HG03066 (cell line): ENCODE measurements at regions not wholly inside any gene's neighbourhood (a gene's known extent, or its start where the extent isn't known, plus 50 kb on each side); places are given as distances from the start of the nearest gene placed in this dataset.

Source experiments
- ATAC-seq: cut with Tn5 transposase; IDR thresholded peaks from one replicate; pipeline ENCODE4 v1.9.1; 2021; ENCODE audit warnings: low read depth; ENCODE audit not compliant: unreplicated experiment

DNA sequence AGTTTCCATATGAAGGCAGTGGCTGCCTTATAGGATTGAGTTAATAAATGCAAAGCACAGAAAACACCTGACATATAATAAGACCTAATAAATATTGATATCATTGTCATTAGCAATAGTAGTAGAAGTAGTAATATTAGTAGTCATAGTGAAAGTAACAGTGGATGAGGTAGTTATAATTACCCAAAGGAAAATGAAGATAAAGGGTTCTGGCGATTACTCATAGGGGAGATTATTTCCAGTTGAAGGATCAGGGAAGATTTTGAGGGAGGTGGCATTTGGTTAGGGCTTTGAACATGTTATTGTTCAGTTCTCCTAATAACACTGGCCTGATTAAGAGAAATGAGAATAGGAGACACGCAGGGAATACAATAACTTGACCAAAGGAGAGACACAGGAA, 131.9 kb upstream of the GPRIN3 start:
- no peak for ATAC-seq

DNA sequence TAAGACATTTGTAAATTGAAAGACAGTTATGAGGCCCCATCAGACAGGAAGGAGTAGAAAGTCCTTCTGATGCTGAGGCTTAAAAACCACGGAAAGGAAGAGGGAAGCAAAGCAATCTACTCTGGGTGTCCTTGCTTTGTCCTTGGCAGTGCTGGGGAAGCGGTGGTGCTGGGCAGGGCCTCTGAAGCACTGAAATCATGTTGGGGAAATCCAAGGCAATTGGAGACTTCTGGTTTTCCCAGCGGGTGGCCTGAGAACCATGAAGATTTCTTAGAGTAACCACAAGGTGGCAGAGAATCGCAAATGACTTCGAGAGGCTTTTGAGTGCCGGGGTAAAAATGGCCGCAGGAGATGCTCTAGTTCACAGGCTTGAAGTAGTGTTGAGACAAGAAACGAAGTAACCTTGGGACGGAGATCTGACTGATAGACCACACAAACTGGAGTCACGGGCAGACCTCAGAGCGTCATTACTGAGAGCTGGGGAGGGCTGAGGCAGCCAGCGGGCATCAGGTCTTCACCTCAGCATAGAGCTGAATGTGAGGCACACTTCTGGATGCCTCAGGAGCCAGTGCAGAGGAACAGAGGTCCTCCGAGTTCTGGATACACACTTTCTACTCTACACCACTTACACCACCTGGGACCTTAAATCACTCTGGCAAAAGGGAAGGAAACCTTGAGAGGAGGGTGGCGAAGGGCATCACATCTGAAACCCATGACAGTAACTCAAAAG, 130.7 kb upstream of the GPRIN3 start:
- ATAC-seq: peak; percentile 53

DNA sequence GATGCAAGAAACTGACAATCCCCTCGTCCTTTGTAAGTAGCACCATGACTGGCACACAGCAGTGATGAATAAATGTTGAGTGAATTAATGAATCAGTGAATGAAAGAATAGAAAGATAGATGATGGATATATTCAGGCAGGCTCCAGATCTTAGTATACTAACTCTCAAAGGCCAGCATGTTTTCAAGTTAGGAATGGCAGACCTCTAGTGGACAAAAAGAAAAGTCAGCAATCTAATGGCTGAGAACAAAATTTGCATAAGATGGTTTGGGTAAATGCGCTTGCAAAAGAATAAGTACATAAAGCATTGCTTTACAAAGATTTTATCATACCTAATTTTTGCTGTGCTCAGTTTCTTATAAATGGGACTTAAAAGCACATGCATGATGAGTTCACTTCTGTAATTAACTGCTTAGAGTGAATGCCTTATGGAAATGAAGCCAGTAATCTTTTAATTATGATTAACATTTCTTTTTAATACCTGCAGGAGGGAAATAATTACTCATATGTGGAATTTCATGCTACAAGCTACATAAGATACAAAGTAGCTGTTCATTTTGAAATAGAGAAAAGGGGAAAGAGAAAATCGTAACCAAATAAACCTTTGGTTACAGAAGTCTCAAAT, 126.9 kb upstream of the GPRIN3 start:
- ATAC-seq: peak; percentile 71

DNA sequence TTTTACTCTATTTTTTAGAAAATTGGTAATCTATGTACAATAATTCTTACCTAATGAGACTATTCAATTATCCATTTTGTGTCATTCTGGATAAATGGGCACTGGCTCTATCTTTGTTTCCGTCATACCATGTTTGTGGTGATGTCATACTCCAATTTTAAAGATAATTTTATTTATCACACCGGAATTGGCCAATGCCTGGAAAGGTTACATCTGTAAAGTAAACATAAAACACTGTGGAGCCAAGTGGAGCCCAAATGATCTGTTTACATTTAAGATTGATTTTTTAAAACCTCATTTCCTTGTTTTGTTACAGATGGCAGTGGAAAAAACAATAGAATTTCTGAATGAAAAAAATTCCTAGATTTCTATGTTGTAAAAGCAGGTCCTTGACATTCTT, 120.2 kb upstream of the GPRIN3 start:
- no peak for ATAC-seq

DNA sequence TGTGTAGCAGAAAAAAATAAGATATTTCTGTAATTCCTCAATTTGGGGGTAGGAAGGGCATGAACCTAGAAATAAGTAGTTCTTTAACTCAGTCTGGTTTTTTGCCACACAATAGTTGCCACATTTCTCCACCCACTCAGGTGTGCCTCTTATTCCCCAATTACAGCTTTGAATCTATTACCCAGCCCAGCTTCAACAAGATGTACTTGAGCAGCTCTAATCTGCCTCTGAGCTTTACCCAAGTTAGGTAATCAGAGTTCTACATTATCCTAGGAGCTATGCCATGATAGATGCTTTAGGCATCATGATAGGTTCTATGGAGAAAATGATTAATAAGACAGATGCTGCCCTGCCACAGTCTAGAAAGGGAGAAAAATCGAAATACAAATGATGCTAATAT, 117.4 kb upstream of the GPRIN3 start:
- ATAC-seq: no peak

DNA sequence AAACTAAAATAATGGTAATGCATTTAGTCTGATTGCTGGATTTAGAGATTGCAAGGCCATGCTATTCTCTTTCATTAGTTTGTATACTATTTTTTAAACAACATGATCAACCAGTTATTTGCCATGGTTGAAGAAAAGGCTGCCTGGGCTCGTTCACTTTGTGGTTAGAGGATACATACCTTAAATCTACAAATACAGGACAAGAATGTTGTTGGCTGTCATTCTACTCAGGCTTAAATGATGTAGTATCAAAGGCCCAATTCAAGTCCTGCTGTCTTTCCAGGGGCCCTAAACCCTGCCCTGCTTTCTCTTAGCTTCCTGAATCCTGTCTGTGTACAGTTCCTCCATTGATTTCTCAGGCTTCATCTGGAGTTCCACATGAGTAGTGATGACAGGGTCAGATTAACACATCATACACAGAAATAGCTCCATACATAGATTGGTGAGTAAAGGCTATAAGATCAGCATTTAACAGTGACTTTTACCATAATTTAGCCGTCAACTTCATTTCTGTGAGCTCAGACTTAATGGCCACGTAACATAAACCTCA, 114.9 kb upstream of the GPRIN3 start:
- ATAC-seq: no peak

DNA sequence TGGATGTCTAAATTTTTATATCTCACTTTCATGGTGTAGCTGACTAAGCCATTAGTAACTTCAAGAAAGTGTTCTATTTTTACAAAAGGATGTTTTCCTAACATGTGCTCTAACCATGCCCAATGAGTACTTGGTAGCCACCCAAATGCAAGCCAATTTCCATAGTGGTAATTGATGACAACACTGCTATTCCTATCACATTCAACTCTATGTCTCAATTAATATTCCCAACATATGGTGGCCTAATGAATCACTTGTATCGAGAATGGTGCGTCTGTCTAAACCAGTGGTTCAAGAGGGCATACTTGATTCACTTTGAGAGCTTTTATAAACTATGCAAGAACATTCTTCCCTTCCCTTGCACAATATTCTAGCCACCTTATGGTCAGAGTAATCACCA, 112.9 kb upstream of the GPRIN3 start:
- no peak for ATAC-seq

DNA sequence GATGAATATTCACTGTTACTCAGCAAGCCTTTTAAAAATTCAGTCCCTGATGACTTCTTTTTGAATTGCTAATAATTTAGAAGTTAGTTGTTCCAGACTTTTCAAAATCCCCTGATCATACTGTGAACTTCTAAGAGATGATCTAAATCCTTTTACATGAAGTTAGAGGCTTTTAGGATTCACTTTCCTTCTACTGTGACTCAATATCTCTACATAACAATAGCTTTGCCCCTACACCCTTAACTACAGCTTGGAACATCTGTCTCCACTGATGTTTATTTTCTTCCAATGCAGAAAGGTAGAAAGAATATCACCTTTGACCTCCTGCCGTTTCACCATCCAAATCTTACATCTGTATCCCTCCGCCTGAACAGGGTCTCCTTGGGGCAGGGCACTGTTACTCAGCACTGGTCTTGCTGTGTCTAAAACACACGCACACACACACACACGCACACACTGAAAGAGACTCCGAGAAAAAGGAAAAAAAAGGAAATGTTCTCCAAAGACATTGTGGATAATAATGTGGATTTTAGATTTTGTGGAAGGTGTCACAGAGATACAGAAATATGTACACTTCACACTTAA, 111.6 kb upstream of the GPRIN3 start:
- ATAC-seq: no peak

DNA sequence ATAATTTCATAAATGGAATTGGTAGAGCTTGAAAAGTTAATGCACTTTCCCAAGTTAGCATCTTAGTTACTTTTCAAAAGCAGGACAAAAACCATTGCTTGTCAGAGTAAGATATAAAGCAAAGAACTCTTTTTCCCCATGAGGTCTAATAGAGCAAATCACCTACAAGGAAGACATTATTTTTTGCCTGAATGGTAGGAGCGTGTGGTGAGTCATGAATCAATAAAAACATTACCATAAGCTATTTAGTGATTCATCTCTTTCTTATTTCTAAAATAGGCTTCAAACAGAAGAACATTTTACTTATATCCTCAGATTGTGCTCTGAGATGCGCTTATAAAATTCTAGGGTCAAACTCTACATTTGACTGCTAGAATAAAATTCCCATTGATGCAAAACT, 109.4 kb upstream of the GPRIN3 start:
- ATAC-seq: no peak

DNA sequence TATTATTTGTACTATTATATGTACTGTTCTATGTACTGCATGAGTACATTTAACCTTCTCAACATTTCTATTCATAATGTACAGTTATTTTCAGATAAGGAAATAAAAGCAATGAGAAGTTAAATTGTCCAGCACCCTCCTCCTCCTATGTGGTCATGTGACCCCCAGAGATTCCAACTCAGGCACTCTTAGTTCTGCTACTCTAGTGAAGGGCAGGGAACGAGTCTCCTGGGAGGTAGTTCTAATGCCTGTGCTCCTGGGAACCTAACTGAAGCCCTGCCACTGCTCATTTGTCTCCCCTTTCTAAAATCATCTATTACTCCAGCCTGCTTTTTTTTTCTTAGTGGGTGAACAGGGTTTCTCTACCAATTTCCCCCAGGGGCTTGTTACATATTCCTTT, 105.9 kb upstream of the GPRIN3 start:
- no peak for ATAC-seq

DNA sequence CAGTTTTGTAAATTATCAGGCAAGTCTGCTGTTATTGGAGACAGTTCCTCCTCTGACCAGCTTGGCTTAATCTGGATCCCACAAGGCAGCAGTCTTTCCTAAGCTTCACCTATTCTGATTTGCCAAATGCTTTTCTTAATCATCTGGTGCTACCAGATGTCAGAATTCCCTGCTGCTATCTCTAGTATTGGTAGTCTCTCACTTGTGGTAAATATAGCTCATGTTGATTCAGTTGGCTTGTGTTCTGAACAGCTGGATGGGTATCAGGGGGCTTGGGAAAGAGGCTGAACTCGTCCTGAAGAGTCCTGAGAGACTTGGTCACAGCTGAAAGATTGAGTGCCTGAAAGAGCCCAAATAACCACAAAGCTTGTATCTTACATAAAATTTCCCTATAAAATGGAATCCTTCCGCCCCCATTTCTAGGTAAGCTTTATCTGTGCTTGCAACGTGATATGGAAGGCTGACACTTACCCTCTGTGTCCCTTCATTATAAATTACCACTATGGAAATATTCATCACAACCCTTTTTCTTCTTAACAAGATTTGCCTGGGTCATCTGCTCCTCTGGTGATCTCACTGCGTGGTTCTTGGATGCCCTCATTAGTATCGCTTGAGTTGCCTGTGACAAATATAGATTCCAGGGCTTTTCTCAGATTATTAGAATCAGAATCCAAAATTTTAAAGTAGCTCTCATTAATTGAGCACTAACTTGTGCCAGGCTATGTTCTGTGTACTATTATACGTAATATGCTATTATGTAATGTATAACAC, 104.1 kb upstream of the GPRIN3 start:
- no peak for ATAC-seq

DNA sequence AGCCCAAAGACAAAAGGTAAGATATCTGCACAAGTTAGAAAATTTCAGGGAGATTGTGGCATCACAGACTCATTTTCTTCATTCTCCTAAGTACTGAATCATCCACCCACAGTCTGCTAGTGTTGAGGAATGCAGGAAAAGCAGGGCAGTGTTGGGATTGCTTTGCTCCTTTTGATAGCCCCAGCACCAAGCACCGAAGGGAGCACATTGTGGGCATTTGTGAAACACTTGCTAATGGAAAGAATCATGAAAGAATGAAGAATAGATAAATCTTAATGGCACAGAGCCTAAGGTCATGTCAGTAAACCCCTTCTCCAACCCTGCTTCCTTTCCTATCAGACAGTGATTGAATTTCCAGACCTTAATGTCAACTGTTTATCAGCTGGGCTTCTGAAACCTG, 103.1 kb upstream of the GPRIN3 start:
- ATAC-seq: no peak

DNA sequence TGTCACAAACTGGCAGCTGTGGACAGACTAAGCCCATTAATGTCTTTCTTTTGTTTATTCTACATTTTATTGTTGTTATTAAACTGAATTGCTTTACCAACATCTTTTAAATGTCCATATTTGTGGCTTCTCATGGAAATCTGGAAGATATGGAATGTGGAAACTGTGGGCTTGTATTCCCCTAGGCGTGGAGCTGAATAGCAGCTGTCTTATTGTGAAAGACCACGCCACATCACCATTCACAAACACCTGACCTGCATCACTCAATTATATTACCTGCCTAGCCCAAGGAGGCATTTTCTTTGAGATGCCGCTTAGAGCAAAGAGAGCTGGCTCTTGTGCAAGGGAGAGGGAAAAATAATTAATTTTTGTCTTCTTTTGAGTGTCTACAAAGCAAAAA, 96.9 kb upstream of the GPRIN3 start:
- no peak for ATAC-seq

DNA sequence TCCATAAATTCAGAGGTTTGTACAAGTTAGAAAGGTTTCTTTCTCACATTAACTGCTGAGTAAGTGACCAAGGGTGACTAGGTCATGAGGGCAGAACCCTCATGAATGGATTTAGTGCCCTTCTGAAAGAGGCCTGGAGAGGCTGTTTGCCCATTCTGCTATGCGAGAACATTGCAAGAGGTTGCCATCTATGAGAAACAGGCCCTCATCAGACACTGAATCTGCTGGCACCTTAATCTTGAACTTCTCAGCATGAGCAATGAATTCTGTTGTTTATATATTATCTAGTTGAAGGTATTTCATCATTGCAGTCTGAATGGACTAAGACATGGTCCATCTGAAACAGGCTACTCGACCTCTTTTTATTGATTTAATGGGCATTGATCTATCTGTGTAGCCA, 96.2 kb upstream of the GPRIN3 start:
- no peak for ATAC-seq

DNA sequence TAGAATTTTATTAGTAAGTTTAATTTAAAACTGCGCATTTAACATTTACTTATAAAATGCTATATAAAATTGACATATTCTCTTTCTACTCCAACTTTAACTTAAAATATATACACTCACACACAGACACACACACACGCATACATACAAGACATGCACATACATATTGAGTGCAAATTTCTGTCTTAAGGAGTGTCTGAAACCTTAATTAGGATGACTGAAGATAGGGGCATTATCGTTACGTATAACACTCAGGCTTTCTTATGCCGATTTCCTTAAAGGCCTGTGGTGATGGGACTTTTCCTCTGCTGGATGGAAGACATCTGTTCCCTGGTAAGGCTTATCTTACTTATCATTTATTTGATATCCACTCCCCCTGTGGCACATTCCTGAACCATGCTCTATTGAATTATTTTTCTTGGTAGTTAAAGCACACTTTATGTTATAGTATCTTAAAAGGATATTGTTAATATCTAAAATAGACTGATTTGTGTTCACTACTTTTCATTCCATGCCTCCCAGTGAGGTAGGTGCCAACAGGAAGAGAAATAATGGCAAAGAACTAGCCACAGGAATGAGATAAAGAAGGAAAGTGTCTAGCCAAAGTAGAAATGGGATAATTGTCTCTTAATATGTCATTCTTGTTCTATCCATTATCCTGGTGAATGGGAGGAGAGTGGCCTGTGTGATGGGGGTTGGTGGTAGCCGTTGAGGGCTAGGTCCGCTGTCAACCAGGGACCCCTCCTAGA, 92.9 kb upstream of the GPRIN3 start:
- no peak for ATAC-seq

DNA sequence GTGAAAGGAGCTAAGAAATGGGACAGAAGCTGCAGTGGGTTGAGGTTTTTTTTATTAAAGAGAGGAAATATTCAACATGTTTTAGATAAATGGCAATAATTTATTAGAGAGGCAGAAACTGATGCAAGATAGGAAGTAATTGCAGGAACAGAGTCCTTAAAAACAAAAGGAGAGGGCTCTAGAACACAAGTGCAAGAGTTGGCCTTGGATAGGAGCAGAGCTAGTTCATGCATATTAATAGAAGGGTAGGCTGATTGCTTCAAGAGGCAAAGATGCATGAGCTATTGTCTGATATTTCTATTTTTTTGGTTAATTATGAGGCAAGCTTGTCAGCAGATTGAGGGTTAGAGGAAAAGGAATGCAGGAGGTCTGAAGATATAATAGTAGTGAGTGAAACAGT, 91.0 kb upstream of the GPRIN3 start:
- no peak for ATAC-seq

DNA sequence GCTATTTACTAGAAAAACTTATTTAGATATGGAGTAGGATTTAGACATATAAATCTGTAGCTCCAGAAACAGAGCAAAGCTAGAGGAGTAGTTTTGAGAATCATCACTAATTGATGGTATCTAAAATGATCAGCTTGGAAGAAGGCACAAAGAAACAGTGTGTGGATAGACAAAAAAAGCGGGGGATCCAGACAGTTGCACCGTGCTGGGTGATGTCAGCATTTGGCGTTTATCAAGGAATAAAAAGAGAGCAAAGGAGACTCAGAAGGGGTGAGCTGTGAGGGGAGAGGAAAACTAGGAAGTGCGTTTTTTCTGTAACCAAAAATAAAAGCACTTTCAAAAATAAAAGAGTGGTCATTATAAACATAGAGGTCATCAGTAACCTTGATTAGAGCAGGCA, 90.5 kb upstream of the GPRIN3 start:
- ATAC-seq: no peak

DNA sequence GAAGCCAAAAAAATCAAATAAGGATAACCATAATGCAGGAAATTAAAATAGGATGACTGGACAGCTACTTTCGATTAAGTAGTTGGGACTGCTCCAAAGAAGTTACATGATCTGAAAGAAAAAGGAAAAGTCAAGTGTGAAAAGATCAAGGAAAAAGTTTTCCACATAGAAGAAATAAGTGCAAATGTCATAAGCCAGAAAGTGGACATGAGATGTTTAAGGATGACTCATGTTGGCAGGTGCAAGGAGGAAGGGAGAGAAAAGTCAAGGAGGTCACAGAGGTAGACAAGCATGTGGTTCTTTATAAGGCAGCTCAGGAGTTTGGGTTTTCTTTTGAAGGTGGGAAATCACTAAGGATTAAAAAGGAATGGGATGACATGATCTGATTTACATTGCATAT, 89.8 kb upstream of the GPRIN3 start:
- ATAC-seq: no peak

DNA sequence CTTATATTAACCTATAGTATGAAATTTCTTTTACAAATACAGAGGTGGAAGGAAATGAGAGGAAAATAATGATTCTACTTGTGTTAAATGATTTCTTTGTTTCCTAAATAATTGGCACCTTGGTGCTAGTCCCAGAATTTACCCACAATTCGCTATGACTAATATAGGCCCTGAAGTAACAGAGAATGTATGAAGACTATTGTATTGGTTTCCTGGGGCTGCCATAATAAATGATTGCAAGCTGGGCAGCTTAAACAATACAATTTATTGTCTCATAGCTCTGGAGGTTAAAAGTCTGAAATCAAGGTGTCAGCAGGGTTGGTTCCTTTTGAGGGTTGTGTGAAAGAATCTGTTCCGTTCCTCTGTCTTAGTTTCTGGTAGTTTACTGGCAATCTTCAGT, 74.8 kb upstream of the GPRIN3 start:
- no peak for ATAC-seq

DNA sequence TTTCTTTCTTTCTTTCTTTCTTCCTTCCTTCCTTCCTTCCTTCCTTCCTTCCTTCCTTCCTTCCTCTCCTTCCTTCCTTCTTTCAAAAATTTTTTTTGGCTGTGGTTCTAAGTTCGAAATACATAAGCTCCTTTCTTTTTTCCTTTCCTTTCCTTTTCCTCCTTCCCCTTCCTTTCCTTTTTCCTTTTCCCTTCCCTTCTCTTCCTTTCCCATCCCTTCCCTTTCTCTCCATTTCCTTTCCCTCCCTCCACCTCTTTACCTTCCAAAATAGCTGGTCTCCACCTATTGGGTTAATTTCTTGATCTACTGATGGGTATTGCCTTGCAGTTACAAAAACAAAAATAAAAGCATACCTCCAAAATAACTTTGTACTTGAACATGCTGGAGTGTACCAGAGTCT, 73.4 kb upstream of the GPRIN3 start:
- no peak for ATAC-seq
